ENCODE measurements at regions not wholly inside any gene's neighbourhood (a gene's known extent, or its start where the extent isn't known, plus 50 kb on each side); places are given as distances from the start of the nearest gene placed in this dataset.

- H3K27ac ChIP-seq: no peak overlapping the region
- H3K36me3 ChIP-seq: no peaks in the 10 kb centered on the region
- H3K4me3 ChIP-seq: no peak overlapping the region
- intact Hi-C loops (cut with DNase I): no loop called here
- no peaks in the 10 kb centered on the region for H3K4me1 ChIP-seq
- DNase-seq: no peak
- H3K9me3 ChIP-seq: no peaks in the 10 kb centered on the region
- TF ChIP-seq, protein P1, sequence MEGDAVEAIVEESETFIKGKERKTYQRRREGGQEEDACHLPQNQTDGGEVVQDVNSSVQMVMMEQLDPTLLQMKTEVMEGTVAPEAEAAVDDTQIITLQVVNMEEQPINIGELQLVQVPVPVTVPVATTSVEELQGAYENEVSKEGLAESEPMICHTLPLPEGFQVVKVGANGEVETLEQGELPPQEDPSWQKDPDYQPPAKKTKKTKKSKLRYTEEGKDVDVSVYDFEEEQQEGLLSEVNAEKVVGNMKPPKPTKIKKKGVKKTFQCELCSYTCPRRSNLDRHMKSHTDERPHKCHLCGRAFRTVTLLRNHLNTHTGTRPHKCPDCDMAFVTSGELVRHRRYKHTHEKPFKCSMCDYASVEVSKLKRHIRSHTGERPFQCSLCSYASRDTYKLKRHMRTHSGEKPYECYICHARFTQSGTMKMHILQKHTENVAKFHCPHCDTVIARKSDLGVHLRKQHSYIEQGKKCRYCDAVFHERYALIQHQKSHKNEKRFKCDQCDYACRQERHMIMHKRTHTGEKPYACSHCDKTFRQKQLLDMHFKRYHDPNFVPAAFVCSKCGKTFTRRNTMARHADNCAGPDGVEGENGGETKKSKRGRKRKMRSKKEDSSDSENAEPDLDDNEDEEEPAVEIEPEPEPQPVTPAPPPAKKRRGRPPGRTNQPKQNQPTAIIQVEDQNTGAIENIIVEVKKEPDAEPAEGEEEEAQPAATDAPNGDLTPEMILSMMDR (IDR thresholded peaks at IDR 0.05): no peak
- TF ChIP-seq POLR2A (IDR thresholded peaks at IDR 0.05): no peak
- 49 to 53% methylated on average over 4 to 6 of the region's 16 CpGs for WGBS, 2 donors
- peaks cover 0 to 44% (median 0%) of the 10 kb centered on the region in 4 donors for H3K27me3 ChIP-seq
Observed at GRCh38 chr22:48840112-48840949, 987.3 kb downstream of the BRD1 start.

- TF ChIP-seq, protein P1 (IDR thresholded peaks at IDR 0.05): no peak
- TF ChIP-seq POLR2A (IDR thresholded peaks at IDR 0.05): no peak
- DNase-seq: no peak
- intact Hi-C loops (cut with DNase I): no loop called here
- Histone ChIP-seq H3K36me3 (no peaks in the 10 kb centered on the region), H3K4me1 (no peaks in the 10 kb centered on the region), H3K27ac (no peak overlapping the region), H3K27me3 (peaks cover 0 to 41% (median 0%) of the 10 kb centered on the region in 4 donors), H3K9me3 (no peaks in the 10 kb centered on the region), H3K4me3 (no peak overlapping the region)
- 66 to 70% methylated on average over 10 of the region's 19 CpGs for WGBS, 2 donors
Observed at GRCh38 chr22:48838846-48839730, 988.6 kb downstream of the BRD1 start.

DNA sequence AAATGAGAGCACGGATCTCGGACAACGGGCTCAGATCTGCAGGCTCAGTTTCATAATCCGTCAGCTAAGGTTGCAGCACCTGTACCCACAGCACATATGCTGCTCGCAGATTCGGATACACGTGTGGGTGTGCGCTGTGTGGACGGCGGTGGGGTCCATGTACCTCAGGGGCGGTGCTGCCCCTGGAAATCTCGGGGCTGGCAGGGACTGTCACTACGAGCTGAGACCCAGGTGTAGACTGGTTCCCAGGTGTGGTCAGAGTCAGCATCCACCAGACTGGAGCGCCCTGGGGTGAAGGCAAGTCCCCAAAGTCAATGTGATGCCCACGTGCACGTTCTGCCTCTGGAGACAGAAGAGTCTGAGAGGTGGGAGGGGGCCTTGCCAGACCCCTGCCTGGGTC is 989.3 kb downstream of the BRD1 start:
- Histone ChIP-seq H3K9me3 (no peaks in the 10 kb centered on the region), H3K27me3 (peaks cover 0 to 45% (median 0%) of the 10 kb centered on the region in 4 donors), H3K36me3 (no peaks in the 10 kb centered on the region), H3K27ac (no peak overlapping the region), H3K4me3 (no peak overlapping the region), H3K4me1 (no peaks in the 10 kb centered on the region)
- no peak for TF ChIP-seq POLR2A (IDR thresholded peaks at IDR 0.05)
- TF ChIP-seq, protein P1 (IDR thresholded peaks at IDR 0.05): no peak
- WGBS, 2 donors: 60 to 70% methylated on average over 1 to 10 of the region's 16 CpGs
- DNase-seq: no peak
- intact Hi-C loops (cut with DNase I): no loop called here

DNA sequence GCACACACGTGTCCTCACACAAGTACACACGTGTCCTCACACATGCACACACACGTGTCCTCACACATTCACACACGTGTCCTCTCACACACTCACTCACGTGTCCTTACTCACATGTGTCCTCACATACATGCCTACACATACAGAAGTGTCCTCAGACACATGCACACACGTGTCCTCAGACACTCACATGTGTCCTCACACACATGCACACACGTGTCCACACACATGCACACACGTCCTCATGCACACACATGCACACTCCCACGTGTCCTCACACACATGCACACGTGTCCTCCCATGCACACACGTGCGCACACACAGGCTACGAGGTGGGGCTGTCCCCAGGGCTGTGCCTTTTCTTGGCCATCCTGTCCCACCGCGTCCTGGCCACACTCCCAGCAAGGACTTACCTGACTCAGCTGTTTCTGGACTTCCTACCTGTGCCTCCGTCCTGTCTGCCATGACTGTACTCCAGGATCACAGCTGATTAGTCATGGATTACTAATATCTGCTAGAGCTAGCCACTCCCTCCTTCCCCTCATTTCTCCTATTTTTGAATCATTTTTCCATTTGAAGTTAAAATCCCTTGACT is 990.2 kb downstream of the BRD1 start:
- H3K4me1 ChIP-seq: no peaks in the 10 kb centered on the region
- 61 to 71% methylated on average over 16 of the region's 16 CpGs for WGBS, 2 donors
- H3K27ac ChIP-seq: no peak overlapping the region
- intact Hi-C loops (cut with DNase I): no loop called here
- peaks cover 0 to 4% (median 0%) of the 10 kb centered on the region in 3 donors for H3K9me3 ChIP-seq
- no peaks in the 10 kb centered on the region for H3K36me3 ChIP-seq
- peaks cover 0 to 41% (median 0%) of the 10 kb centered on the region in 4 donors for H3K27me3 ChIP-seq
- TF ChIP-seq, protein P1 (IDR thresholded peaks at IDR 0.05): no peak
- no peak for TF ChIP-seq POLR2A (IDR thresholded peaks at IDR 0.05)
- H3K4me3 ChIP-seq: no peak overlapping the region
- no peak for DNase-seq

Measured in esophagus squamous epithelium (tissue), 5 donors.